ENCODE measurements at regions not wholly inside any gene's neighbourhood (a gene's known extent, or its start where the extent isn't known, plus 50 kb on each side); places are given as distances from the start of the nearest gene placed in this dataset.

DNA sequence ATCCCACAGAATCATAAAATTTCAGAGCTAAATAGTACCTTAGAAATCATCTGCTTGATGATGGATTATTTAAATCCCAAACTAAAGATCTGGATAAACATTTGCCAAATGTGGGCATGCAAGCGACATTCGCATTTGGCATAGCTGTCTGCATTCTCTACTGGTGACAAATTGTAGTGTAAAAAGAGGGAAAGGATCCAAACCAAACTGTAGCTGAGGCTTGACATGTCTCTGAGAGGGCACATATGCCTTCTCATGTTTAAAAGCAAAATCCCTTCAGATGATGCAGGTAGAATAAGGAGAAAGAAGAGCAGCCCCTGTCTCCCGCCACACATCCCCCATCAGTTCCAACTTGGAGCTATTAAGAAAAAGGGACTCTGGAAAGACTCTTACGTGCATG, 257.5 kb upstream of the MTNR1B start:
- no peak for DNase-seq (ENCODE audit: low spot score in 2 of 2)
- intact Hi-C loops (cut with DNase I; ENCODE audit: low total_unique reads) = no loop called here
- no peak overlapping the region for H3K4me3 ChIP-seq (ENCODE audit: low read depth, poor library complexity, severe bottlenecking)
- 55 to 61% methylated on average over 4 of the region's 4 CpGs for WGBS, 2 donors
- TF ChIP-seq POLR2A (IDR thresholded peaks at IDR 0.05) = no peak
- TF ChIP-seq, protein P1, sequence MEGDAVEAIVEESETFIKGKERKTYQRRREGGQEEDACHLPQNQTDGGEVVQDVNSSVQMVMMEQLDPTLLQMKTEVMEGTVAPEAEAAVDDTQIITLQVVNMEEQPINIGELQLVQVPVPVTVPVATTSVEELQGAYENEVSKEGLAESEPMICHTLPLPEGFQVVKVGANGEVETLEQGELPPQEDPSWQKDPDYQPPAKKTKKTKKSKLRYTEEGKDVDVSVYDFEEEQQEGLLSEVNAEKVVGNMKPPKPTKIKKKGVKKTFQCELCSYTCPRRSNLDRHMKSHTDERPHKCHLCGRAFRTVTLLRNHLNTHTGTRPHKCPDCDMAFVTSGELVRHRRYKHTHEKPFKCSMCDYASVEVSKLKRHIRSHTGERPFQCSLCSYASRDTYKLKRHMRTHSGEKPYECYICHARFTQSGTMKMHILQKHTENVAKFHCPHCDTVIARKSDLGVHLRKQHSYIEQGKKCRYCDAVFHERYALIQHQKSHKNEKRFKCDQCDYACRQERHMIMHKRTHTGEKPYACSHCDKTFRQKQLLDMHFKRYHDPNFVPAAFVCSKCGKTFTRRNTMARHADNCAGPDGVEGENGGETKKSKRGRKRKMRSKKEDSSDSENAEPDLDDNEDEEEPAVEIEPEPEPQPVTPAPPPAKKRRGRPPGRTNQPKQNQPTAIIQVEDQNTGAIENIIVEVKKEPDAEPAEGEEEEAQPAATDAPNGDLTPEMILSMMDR (IDR thresholded peaks at IDR 0.05) = no peak

DNA sequence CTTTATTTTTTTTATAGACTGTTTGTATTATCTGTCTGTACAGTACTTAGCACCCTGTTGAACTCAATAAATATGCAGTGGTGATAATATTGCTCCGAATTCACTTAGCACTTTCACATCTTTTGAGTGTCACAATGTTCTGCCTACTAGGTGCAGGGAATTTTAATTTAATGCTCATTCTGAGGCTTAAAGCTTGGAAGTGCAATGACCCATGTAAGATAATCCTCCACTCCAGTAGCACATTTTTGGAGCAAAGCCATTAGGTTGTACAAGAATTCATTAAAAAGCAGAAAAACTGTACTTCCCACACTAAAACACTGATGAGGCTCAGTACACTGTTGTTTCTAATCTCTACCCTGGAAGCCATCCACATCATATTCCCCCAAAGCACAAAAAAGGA, 255.3 kb upstream of the MTNR1B start:
- intact Hi-C loops (cut with DNase I; ENCODE audit: low total_unique reads) = no loop called here
- TF ChIP-seq POLR2A (IDR thresholded peaks at IDR 0.05) = no peak
- TF ChIP-seq, protein P1 (IDR thresholded peaks at IDR 0.05) = no peak
- no peak overlapping the region for H3K4me3 ChIP-seq (ENCODE audit: low read depth, poor library complexity, severe bottlenecking)
- no peak for DNase-seq (ENCODE audit: low spot score in 2 of 2)
- WGBS, 2 donors = 89% methylated on average over 1 of the region's 1 CpG

DNA sequence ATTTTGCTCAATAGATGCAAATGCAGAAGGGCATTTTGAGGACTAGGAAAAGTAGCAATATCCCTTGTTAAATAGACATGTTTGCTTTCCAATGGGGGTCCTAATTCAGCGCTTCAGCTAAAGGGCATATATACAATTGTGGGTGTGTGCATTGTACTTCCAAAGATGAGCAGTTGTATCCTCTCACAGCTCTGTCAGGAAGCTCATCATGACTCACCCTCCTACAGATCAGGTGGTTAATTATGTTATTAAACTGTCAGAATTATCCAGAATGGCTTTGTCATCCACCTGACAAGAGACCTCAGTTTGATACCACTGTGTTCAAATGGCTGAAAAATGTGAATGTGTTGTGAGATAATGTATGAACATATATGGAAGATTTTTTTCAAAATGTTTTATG, 252.2 kb upstream of the MTNR1B start:
- H3K4me3 ChIP-seq (ENCODE audit: low read depth, poor library complexity, severe bottlenecking) = no peak overlapping the region
- no peak for TF ChIP-seq POLR2A (IDR thresholded peaks at IDR 0.05)
- 87 to 91% methylated on average over 1 of the region's 1 CpG for WGBS, 2 donors
- no peak for DNase-seq (ENCODE audit: low spot score in 2 of 2)
- intact Hi-C loops (cut with DNase I; ENCODE audit: low total_unique reads) = no loop called here

DNA sequence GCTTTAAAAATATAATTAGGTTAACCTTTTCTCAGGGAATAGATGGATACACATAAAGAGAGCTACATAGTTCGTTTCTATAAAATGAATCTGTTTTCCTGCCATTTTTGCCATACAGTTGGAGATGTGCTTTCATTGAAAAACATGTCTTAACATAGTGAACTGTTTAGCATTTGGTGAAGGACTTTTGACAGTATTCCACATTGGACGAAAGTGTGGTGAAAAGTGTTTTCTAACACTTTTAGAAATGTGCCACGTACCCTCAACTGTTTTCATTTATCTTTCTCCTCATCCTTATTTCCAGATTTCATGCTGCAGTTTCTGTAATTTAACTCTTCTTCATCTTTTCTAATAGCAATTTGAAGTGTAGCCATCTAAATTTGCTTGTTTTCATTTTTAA, 249.1 kb upstream of the MTNR1B start:
- WGBS, 2 donors = 51 to 66% methylated on average over 3 of the region's 3 CpGs
- DNase-seq (ENCODE audit: low spot score in 2 of 2) = no peak
- no peak for TF ChIP-seq POLR2A (IDR thresholded peaks at IDR 0.05)
- TF ChIP-seq, protein P1 (IDR thresholded peaks at IDR 0.05) = no peak
- H3K4me3 ChIP-seq (ENCODE audit: low read depth, poor library complexity, severe bottlenecking) = no peak overlapping the region
- intact Hi-C loops (cut with DNase I; ENCODE audit: low total_unique reads) = no loop called here

DNA sequence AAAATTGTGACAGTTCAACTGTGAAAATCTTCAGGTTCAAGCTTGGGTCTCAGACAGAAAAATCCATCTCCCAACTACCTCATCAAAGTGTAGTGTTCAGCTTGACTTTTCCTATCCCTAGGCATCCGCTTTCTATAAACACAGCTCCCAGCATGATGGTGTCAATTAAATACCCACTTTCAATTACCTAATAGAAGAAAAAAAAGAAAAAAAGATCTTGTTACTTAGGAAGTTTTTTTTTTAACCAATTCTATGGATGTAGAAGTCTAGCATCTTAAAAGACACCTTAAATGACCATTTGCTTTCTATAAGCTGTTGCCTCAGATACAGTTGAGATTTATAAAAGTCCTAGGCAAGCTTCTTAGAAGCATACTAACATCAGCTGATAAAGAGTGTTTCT, 244.1 kb upstream of the MTNR1B start:
- no peak overlapping the region for H3K4me3 ChIP-seq (ENCODE audit: low read depth, poor library complexity, severe bottlenecking)
- TF ChIP-seq, protein P1 (IDR thresholded peaks at IDR 0.05) = no peak
- TF ChIP-seq POLR2A (IDR thresholded peaks at IDR 0.05) = no peak
- DNase-seq (ENCODE audit: low spot score in 2 of 2) = no peak
- WGBS, 2 donors = 83 to 93% methylated on average over 1 of the region's 1 CpG
- intact Hi-C loops (cut with DNase I; ENCODE audit: low total_unique reads) = no loop called here

DNA sequence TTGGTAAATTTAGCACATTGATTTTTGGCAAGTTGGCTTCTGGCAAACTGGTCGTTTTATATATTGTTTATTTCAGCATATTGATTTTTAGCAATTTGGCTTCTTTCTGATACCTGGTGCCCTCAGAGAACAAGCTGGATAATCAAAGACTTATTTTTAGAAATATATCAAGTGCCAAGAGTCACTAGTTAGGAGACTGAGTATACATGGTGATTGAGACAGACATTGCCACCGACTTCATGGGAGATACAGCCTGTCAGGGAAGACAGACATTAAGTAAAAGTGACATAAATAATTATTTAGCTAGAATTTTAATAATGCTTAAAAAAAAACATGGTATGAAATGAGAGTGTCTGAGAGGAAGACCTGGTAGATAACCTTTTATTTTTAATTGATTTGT, 242.3 kb upstream of the MTNR1B start:
- TF ChIP-seq, protein P1 (IDR thresholded peaks at IDR 0.05) = no peak
- no peak for TF ChIP-seq POLR2A (IDR thresholded peaks at IDR 0.05)
- intact Hi-C loops (cut with DNase I; ENCODE audit: low total_unique reads) = no loop called here
- DNase-seq (ENCODE audit: low spot score in 2 of 2) = no peak
- 67 to 70% methylated on average over 2 of the region's 2 CpGs for WGBS, 2 donors
- H3K4me3 ChIP-seq (ENCODE audit: low read depth, poor library complexity, severe bottlenecking) = no peak overlapping the region
